ENCODE measurements at regions not wholly inside any gene's neighbourhood (a gene's known extent, or its start where the extent isn't known, plus 50 kb on each side); places are given as distances from the start of the nearest gene placed in this dataset.

- no peak for DNase-seq
Measured at GRCh38 chr20:37643400-37643799, 50.4 kb upstream of the CTNNBL1 start.

DNA sequence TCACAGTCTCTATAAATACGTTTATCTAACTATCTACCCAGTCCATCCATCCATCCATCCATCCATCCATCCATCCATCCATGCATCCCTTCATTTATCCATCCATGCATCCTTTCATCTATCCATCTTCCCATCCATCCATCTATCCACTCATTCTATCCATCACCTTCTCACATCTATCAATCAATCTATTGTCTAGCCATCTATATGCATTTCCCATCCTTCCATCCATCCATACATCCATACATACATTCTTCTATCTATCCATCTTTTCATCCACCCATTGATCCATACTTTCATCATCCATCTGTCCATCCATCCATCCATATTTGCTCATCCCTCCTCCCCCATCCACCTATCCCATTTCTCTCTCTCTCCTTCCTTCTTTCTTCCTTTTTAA, 51.6 kb upstream of the CTNNBL1 start:
- DNase-seq = no peak

- peak; percentile 61 for DNase-seq
Measured at GRCh38 chr20:37640600-37641561, 52.9 kb upstream of the CTNNBL1 start.

- DNase-seq = no peak
Measured at GRCh38 chr20:37638527-37638926, 55.3 kb upstream of the CTNNBL1 start.

DNA sequence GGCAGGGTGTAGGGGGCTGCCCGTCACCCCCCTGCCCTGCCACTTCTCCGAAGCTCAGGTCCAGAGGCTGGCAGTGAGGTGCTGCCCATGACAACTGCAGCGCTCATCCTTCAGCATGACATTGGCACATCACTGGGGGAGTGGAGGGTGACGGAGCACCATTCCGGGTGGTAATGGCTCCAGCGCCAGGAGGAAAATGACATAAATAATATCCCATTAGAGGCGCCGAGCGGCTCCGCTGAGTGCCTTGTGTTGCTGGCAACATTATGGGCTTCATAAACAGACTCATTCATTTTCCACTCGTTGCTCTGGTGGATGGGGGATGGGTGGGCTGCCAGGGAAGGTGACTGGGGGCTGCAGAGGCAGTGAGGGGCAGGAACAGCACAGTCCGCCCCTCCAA, 56.9 kb upstream of the CTNNBL1 start:
- no peak for DNase-seq

DNA sequence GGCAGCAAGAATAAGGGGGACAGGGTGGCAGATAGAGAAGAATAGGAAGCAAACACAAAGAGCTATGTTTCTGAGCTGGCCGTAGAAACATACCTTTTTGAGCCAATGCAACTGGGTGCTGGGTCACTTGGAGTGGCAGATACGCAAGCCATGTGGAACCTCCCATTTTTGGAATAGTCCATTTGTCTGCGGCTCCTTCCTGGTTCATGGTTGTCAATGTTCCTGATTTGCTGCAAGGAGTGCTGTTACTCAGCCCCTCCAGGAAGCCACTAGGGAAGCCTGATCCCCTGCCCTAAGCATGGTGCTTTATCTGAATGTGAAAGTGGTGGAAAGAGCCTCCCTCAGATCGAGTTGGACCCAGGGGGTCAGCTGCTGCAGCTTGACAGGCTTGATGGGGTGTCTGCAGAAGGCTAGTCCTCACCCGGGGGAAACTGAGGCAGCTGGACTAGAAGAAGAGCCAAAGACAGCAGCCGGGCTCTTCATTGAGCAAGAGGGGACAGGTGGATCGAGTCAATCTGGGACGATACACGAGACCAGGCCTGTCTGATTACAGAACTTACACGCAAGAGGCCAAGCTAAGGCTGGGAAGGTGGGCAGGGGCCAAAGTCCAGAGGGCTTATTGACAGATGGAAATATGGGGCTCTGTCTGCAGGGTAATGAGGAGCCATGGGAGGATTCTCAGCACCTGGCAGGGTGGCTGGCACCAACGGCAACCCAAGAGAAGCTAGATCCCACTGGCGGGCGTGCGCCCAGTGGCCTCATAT, 57.4 kb upstream of the CTNNBL1 start:
- DNase-seq = no peak

GRCh38 chr20:37630993-37631392, 62.8 kb upstream of the CTNNBL1 start:
- no peak for DNase-seq

GRCh38 chr20:37630166-37630565, 63.7 kb upstream of the CTNNBL1 start:
- no peak for DNase-seq

GRCh38 chr20:37627767-37628130, 66.1 kb upstream of the CTNNBL1 start:
- DNase-seq = no peak

DNA sequence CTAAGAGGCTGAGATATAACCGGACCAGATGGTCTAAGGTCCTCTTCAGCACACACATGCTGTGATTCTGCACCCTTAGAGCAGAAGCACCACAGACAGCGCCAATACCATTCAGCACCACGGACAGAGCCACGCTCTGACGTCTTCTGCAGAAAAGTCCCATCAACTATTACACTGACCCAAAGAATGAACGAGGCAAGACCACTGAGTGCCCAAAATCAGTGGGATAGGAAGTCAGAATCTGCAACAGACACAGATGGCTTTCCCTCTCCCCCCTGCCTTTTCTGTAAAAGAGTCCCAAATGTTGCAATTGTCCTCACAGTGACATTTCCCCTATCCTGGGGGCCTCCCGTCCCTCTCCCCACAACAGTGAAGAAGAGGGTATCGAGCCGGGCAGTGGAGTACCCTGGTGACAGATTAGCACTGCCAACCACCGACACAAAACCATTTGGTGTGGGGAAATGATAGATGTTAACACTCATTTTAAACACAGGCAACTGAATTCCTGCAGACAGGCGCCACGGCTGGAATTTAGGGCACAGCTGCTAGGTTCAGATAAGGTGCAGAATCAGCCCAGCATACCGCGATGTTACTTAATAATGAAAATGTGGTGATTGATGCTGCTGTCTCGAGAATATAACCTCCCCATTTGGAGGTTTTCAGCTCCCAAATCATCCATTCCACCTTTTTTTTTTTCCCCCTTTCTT, 66.6 kb upstream of the CTNNBL1 start:
- peak; percentile 76 for DNase-seq

- no peak for DNase-seq
Measured at GRCh38 chr20:37624963-37625362, 68.9 kb upstream of the CTNNBL1 start.

GRCh38 chr20:37622728-37623127, 71.1 kb upstream of the CTNNBL1 start:
- no peak for DNase-seq

DNA sequence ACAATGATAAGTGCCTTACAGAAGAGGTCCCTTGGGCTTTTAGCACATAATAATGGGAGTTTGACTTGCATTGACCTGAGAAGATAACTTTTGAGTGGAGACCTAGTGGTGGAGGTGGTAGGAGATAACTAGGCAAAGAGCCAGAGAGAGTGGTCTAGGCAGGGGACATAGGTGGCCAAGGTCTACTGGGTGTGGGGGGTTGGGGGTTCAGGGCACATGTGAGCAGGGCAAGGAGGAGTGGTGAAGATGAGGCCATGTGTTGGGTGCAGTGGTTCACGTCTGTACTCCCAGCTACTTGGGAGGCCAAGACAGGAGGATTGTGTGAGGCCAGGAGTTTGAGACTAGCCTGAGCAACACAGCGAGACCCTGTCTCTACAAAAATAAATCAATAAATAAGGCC, 74.3 kb upstream of the CTNNBL1 start:
- DNase-seq = no peak

DNA sequence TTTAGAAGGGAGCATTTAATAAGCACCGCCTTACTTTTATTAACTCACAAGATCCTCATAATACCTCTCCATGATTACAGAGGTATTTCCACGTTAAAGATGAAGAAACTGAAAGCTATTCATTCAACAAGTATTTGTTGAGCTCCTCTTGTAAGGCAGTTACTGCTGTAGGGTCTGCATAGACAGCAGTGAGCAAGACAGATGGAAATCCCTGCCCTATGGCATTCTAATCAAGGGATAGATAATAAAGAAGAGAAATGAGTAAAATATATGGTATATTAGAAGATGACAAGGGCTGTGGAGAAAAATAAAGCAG, 77.8 kb upstream of the CTNNBL1 start:
- DNase-seq = no peak

DNA sequence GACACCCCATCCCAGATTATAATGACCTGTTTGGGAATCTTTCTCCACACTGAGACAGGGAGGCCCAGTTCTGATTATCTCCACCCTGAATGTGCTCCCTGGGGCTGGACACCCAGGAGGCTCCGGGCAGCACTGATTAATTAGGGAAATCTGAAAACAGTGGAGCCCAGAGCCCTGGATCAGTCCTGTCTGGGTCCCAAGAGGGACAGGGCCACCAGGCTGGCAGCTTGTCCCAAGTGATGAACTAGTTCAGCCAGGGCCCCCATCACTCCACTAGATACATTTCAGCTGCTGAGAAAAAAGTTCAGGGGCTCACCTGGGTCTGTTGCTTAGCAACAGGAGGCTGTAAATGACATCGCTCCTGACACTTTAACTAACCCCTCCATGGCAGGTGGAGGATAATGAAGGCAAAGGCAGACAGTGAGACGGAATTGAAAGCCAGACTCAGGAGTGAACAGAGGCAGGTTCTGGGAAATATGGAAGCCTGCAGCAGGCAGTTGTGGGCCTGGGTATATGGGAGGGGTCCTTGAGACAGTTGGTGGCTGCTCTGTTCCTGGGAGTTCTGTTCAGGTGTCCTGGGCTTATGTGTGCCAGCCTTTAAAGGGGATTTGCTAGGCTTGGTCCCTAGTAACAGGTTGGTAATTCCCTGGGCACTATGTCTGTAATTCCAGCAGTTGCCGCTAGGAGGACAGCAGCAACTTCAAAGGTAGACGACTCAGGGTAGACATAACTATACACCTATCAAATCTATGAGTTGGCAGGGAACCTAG, 78.3 kb upstream of the CTNNBL1 start:
- peak; percentile 70 for DNase-seq

GRCh38 chr20:37611852-37612251, 82.0 kb upstream of the CTNNBL1 start:
- no peak for DNase-seq

DNA sequence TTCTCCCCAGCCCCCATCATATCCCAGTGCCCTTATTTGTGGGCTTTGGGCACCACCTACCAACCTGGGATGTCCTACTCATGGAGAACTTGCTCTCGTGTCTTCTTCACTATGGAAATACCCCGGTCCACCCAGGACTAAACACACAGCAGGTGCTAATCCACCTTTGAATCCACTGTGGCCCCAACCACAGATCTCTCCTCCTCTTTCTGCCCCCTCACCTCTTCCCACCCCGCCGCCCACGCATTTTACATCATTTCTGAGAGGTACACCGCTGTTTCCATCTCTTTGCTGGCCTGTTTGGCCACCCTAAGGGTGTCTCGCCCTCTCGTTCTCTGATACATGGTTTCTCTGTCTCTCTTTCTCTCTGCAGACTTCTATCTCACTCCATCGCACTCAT, 82.5 kb upstream of the CTNNBL1 start:
- no peak for DNase-seq

DNA sequence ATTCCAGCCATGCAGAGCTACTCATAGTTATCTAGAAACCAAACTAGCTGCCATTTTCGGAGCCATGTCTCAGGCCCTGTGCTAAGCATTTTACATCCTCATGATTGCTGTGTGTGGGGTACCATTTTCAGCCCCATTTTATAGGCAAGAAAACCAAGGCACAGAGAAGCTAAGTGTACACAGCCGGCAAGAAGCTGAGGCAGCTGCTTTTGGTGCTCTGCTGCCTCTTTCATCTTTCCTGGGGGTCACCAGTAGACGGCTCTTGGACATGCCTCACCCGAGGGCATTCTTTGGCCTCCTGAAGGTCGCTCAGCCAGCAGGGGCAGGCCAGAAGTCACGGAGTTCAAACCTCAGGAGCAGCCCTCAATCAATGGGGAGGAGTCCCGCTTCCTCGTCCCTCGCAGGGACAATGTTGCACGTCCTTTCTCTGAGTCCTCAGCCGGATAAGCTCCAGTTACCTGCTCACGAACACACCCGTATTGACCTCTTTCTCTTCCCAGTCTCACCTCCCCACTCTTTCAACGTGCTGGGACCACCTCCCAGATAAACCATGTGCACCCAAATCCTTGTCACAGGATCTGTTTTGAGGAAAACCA, 82.6 kb upstream of the BLCAP start:
- no peak for DNase-seq

DNA sequence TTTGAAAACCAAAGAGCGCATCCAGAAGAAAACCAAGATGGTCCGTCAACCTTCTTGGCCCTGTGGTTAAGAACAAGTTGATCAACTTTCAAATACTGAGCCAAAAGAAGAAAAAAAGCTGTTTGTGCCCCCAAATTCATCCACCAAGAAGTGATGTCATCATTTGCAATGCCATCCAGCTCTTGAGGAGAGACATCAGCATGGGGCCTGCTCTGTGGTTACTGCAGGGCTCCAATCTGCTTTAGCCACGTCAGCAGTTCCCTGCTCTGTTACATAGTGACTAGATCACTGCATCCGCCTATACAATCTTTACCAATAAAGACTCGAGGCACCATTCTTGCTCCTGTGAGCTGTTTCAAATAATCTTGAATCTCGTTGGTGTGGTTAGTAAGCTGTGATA, 75.0 kb upstream of the BLCAP start:
- no peak for DNase-seq

DNA sequence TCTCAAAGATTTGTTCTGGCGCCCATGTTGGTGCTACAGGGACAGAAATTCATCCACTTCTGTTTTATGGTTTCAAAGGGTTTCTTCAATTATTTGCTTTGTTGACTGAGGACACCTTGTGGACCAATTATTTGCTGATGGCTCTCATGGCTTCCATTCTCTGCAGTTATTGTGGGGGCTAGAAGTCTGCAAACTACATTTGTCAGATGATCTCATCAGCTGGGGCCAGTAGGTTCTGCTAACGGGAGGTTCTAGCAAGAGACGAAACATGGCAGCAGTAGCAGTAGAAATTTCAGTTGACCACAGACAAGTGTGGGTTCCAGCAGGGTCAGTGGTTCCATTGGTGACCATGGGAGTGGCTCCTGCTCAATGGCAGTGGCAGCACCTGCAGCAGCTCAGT, 72.8 kb upstream of the BLCAP start:
- peak; percentile 7 for DNase-seq

DNA sequence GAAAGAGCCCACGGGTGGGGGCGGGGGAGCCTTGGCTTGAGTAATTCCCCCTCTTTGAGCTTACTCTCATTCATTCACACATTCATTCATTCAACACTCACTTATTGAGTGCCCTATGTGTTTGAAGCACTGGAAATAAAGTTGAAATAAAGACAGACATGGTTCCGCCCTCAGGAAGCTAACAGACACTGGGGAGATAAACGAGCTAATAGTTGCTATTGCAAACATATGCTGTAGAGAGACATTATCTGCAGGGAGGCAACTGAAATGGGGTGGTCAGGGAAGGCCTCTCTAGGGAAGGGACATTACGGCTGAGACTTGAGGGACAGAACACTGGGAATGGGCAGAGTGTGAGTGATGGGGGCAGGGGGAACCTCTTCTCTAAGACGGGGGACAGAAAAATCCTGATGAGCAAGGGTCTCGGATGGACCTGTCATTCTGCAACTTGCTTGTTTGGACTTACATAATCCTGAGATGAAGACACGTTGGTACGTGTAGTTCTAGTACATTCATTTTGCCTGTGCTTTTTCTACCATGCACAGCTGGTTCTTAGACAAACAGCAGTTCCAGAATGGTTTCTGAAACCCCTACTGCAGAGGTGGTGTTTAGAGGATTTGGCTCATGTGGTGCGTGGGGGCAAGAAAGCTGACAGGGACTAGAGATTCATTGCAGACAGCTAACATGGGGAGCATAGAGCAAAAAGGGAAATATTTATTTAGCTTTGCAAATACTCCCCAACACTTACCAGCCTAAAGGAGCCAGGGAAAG, 71.1 kb upstream of the BLCAP start:
- DNase-seq = no peak

DNA sequence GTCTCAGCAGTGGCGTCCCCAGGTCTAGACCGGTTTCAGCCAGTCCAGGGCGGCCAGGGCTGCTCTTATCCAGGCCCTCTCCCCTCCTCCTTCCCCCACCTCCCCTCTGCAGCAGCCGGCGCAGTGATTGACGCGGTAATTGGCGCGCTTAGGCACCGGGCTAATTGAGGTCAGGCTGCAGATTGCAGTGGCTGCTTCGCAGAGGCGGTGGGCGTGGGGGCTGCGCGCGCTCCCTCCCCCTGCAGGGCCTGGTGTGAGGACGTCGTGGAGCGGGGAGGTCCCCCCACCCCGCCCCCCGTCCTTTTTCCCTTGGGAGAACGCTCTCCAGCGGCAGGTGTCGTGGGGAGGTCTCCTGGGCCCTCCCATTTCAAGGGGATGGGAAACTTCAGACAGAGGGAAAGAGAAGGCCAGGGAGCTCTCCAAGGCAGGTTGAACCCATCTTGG, 70.4 kb upstream of the BLCAP start:
- DNase-seq = no peak

All from RPMI8226 (cell line).